HL-60 (cell line): ENCODE measurements at regions not wholly inside any gene's neighbourhood (a gene's known extent, or its start where the extent isn't known, plus 50 kb on each side); places are given as distances from the start of the nearest gene placed in this dataset.

Experiments
- GABPA ChIP-seq: IDR thresholded peaks from 2 replicates; pipeline ENCODE4 v1.6.1; 2012; ENCODE audit warnings: low read depth
- POLR2AphosphoS5 ChIP-seq: IDR thresholded peaks from 2 replicates; pipeline ENCODE4 v1.6.1; 2012; ENCODE audit warnings: low read depth
- SPI1 ChIP-seq: IDR thresholded peaks from 2 replicates; pipeline ENCODE4 v1.6.1; 2012; ENCODE audit warnings: low read depth, mild to moderate bottlenecking, borderline replicate concordance
- TF ChIP-seq, protein P1 (sequence below): IDR thresholded peaks from one replicate; pipeline ENCODE4 v1.5.1; 2011; ENCODE audit warnings: low read length, control low read depth, inconsistent platforms; ENCODE audit not compliant: insufficient read depth
- TF ChIP-seq, protein P2 (sequence below): IDR thresholded peaks from 2 replicates; pipeline ENCODE4 v1.6.1; 2012; ENCODE audit warnings: low read depth; ENCODE audit not compliant: insufficient replicate concordance

DNA sequence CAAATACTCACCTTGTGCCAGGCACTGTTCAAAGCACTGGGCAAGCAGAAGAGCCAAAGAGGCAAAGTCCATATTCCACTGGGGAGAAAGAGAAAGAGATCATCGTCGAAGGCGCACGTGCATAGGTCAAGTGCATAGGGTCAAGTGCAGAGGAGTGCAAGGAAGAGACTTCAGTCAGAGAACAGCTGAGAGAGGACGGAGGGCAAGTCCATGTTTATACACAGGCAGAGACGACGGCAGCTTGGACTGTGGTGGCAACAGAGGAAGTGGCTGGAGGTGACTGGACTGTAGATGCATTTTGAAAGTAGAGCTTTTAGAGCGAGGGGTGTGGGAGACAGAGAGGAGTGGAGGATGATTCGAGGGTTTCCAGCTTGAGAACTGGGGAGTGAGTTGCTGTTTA is 74.7 kb upstream of the SDK2 start:
- TF ChIP-seq, protein P1, sequence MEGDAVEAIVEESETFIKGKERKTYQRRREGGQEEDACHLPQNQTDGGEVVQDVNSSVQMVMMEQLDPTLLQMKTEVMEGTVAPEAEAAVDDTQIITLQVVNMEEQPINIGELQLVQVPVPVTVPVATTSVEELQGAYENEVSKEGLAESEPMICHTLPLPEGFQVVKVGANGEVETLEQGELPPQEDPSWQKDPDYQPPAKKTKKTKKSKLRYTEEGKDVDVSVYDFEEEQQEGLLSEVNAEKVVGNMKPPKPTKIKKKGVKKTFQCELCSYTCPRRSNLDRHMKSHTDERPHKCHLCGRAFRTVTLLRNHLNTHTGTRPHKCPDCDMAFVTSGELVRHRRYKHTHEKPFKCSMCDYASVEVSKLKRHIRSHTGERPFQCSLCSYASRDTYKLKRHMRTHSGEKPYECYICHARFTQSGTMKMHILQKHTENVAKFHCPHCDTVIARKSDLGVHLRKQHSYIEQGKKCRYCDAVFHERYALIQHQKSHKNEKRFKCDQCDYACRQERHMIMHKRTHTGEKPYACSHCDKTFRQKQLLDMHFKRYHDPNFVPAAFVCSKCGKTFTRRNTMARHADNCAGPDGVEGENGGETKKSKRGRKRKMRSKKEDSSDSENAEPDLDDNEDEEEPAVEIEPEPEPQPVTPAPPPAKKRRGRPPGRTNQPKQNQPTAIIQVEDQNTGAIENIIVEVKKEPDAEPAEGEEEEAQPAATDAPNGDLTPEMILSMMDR, result no peak
- no peak for TF ChIP-seq POLR2AphosphoS5
- TF ChIP-seq, protein P2, sequence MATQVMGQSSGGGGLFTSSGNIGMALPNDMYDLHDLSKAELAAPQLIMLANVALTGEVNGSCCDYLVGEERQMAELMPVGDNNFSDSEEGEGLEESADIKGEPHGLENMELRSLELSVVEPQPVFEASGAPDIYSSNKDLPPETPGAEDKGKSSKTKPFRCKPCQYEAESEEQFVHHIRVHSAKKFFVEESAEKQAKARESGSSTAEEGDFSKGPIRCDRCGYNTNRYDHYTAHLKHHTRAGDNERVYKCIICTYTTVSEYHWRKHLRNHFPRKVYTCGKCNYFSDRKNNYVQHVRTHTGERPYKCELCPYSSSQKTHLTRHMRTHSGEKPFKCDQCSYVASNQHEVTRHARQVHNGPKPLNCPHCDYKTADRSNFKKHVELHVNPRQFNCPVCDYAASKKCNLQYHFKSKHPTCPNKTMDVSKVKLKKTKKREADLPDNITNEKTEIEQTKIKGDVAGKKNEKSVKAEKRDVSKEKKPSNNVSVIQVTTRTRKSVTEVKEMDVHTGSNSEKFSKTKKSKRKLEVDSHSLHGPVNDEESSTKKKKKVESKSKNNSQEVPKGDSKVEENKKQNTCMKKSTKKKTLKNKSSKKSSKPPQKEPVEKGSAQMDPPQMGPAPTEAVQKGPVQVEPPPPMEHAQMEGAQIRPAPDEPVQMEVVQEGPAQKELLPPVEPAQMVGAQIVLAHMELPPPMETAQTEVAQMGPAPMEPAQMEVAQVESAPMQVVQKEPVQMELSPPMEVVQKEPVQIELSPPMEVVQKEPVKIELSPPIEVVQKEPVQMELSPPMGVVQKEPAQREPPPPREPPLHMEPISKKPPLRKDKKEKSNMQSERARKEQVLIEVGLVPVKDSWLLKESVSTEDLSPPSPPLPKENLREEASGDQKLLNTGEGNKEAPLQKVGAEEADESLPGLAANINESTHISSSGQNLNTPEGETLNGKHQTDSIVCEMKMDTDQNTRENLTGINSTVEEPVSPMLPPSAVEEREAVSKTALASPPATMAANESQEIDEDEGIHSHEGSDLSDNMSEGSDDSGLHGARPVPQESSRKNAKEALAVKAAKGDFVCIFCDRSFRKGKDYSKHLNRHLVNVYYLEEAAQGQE, result no peak
- TF ChIP-seq SPI1, result no peak
- TF ChIP-seq GABPA, result no peak
